ENCODE measurements at regions not wholly inside any gene's neighbourhood (a gene's known extent, or its start where the extent isn't known, plus 50 kb on each side); places are given as distances from the start of the nearest gene placed in this dataset.

DNA sequence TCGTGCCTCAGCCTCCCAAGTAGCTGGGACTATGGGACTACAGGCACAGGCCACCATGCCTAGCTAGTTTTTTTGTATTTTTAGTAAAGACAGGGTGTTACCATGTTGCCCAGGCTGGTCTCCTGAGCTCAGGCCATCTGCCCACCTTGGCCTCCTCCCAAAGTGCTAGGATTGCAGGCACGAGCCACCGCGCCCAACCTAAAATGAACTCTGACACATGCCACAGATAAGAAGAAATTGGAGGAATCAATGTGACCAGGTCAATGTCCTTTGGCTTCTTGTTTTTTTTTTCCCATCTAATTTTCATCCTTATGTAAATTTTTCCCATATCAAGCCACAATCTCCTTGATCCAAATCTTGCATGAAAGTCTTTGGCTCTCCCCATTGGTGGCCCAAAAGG lies 68.1 kb upstream of the SOX21 start:
- no peak for TF ChIP-seq CTCF (IDR thresholded peaks at IDR 0.05)
- no peak for TF ChIP-seq POLR2AphosphoS5 (IDR thresholded peaks at IDR 0.05)
- TF ChIP-seq POLR2A (IDR thresholded peaks at IDR 0.05) = no peak
